ENCODE measurements at regions not wholly inside any gene's neighbourhood (a gene's known extent, or its start where the extent isn't known, plus 50 kb on each side); places are given as distances from the start of the nearest gene placed in this dataset.

GRCh38 chr12:65684906-65685305 lies 139.4 kb upstream of the HMGA2 start:
- no peak for TF ChIP-seq CTCF (IDR thresholded peaks at IDR 0.05)
- no peak for TF ChIP-seq POLR2AphosphoS5 (IDR thresholded peaks at IDR 0.05)
